Transverse colon (tissue), 4 donors: ENCODE measurements at regions not wholly inside any gene's neighbourhood (a gene's known extent, or its start where the extent isn't known, plus 50 kb on each side); places are given as distances from the start of the nearest gene placed in this dataset.

Experiments used
- DNase-seq: peaks from one replicate; pipeline ENCODE4 v3.0.0-alpha.2; 2019
- H3K27ac ChIP-seq, 4 donors: fragments of 200-600 bp; sonication (generic); 2 replicates each; pipeline ENCODE4 v1.5.1; 2016 to 2018; ENCODE audit warnings: inconsistent platforms in 4 of 4
- H3K27me3 ChIP-seq: fragments of 200-600 bp; sonication (generic); 2 replicates; pipeline ENCODE4 v1.5.1; 2017; ENCODE audit warnings: inconsistent platforms
- H3K36me3 ChIP-seq, 4 donors: fragments of 200-600 bp; sonication (generic); 2 replicates each; pipeline ENCODE4 v1.5.1; 2017 to 2019; ENCODE audit warnings: inconsistent platforms in 4 of 4
- H3K4me1 ChIP-seq, 4 donors: fragments of 200-600 bp; sonication (generic); 2 replicates each; pipeline ENCODE4 v1.5.1; 2017 to 2020; ENCODE audit warnings: inconsistent platforms in 4 of 4
- H3K4me3 ChIP-seq, 4 donors: fragments of 200-600 bp; sonication (generic); 1 replicate in 1 of 4; 2 replicates in 3 of 4; pipeline versions ENCODE4 v1.5.1 to v1.6.1; 2017 to 2019; ENCODE audit warnings: inconsistent platforms in 4 of 4
- H3K9me3 ChIP-seq, 2 donors: fragments of 200-600 bp; sonication (generic); 2 replicates each; pipeline ENCODE4 v1.5.1; 2017 to 2019; ENCODE audit warnings: inconsistent platforms in 2 of 2
- EP300 ChIP-seq: sonication (generic); formaldehyde crosslinking; IDR thresholded peaks from one replicate; pipeline ENCODE4 v1.6.1; 2017; ENCODE audit warnings: antibody characterized with exemption, low read depth
- POLR2A ChIP-seq: fragments of 450-650 bp; IDR thresholded peaks from one replicate; pipeline ENCODE4 v1.6.1; 2016; ENCODE audit warnings: antibody characterized with exemption, mild to moderate bottlenecking, moderate library complexity
- POLR2AphosphoS5 ChIP-seq, 3 donors: sonication (generic); formaldehyde crosslinking; IDR thresholded peaks; one replicate each; pipeline ENCODE4 v1.6.1; 2016; ENCODE audit warnings: antibody characterized with exemption in 3 of 3
- WGBS, 2 donors: methylation state at CpG; one replicate each; pipeline ENCODE4 v1.1.5; 2018; ENCODE audit warnings: low coverage in 1 of 2; 5-methylcytosine and 5-hydroxymethylcytosine counted together
- in situ Hi-C, 4 donors: fragments of 200-750 bp; cut with MboI; loops; one replicate each; pipeline versions ENCODE4 v1.15.0 to v1.15.1; 2017; ENCODE audit warnings: low sequenced_read_pairs in 3 of 4, low pct_ligation_motif_present in 1 of 4, low pct_unique_long_range_greater_than_20kb in 1 of 4
- intact Hi-C: fragments of 100-400 bp; cut with DNase I; formaldehyde crosslinking; loops from one replicate; pipeline ENCODE4 v1.15.1; 2023; ENCODE audit warnings: low total_unique reads
- TF ChIP-seq, protein P1 (sequence below), 5 experiments: fragments of 200-600 bp in 3 of 5; fragments of 450-650 bp in 2 of 5; sonication (generic) in 3 of 5; IDR thresholded peaks; 1 replicate in 2 of 5; 2 replicates in 3 of 5; pipeline ENCODE4 v1.5.1; 2016 to 2017; ENCODE audit warnings: antibody characterized with exemption in 5 of 5, inconsistent platforms in 3 of 5, mild to moderate bottlenecking in 2 of 5, moderate library complexity in 1 of 5

GRCh38 chr2:16134436-16135165 lies 194.3 kb downstream of the MYCN start:
- Histone ChIP-seq H3K4me3 (no peak overlapping the region), H3K36me3 (no peaks in the 10 kb centered on the region), H3K4me1 (no peaks in the 10 kb centered on the region), H3K27ac (no peak overlapping the region), H3K27me3 (no peaks in the 10 kb centered on the region), H3K9me3 (no peaks in the 10 kb centered on the region)
- WGBS, 2 donors, result 76 to 92% methylated on average over 3 to 9 of the region's 9 CpGs
- intact Hi-C loops (no loop called here), in situ Hi-C loops (no loop called here)
- DNase-seq, result no peak
- TF ChIP-seq POLR2A, result no peak
- TF ChIP-seq, protein P1, sequence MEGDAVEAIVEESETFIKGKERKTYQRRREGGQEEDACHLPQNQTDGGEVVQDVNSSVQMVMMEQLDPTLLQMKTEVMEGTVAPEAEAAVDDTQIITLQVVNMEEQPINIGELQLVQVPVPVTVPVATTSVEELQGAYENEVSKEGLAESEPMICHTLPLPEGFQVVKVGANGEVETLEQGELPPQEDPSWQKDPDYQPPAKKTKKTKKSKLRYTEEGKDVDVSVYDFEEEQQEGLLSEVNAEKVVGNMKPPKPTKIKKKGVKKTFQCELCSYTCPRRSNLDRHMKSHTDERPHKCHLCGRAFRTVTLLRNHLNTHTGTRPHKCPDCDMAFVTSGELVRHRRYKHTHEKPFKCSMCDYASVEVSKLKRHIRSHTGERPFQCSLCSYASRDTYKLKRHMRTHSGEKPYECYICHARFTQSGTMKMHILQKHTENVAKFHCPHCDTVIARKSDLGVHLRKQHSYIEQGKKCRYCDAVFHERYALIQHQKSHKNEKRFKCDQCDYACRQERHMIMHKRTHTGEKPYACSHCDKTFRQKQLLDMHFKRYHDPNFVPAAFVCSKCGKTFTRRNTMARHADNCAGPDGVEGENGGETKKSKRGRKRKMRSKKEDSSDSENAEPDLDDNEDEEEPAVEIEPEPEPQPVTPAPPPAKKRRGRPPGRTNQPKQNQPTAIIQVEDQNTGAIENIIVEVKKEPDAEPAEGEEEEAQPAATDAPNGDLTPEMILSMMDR (IDR thresholded peaks at IDR 0.05), result no peak
- no peak for TF ChIP-seq POLR2AphosphoS5 (IDR thresholded peaks at IDR 0.05)
- no peak for TF ChIP-seq EP300

GRCh38 chr2:16130906-16131400 lies 190.6 kb downstream of the MYCN start:
- in situ Hi-C loops, result no loop called here
- H3K27me3 ChIP-seq, result no peaks in the 10 kb centered on the region
- no peak overlapping the region for H3K4me3 ChIP-seq
- H3K4me1 ChIP-seq, result peaks cover 0 to 6% (median 6%) of the 10 kb centered on the region in 4 donors
- TF ChIP-seq EP300 (no peak), POLR2A (no peak), POLR2AphosphoS5 (IDR thresholded peaks at IDR 0.05) (no peak)
- TF ChIP-seq, protein P1 (IDR thresholded peaks at IDR 0.05), result no peak
- no peaks in the 10 kb centered on the region for H3K36me3 ChIP-seq
- no peak for DNase-seq
- no peaks in the 10 kb centered on the region for H3K9me3 ChIP-seq
- 76 to 88% methylated on average over 4 to 8 of the region's 8 CpGs for WGBS, 2 donors
- intact Hi-C loops, result no loop called here
- no peak overlapping the region for H3K27ac ChIP-seq

DNA sequence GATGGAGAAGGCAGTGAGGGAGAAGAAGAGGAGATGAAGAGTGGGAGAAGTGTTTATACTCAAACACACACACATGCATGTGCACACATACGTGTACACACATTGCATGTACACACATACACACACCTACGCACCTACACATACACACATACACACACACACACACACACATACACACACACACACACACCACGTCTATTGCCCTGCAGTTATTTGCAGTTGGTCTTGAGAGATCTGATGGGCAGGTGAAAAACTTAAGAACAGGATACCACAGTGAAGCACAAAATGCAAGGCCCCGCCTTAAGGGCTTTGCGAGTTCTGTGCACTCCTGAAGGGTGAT lies 190.2 kb downstream of the MYCN start:
- Histone ChIP-seq H3K27me3 (no peaks in the 10 kb centered on the region), H3K9me3 (no peaks in the 10 kb centered on the region), H3K4me1 (peaks cover 0 to 11% (median 10%) of the 10 kb centered on the region in 4 donors), H3K36me3 (no peaks in the 10 kb centered on the region), H3K4me3 (no peak overlapping the region), H3K27ac (no peak overlapping the region)
- TF ChIP-seq POLR2A (no peak), POLR2AphosphoS5 (IDR thresholded peaks at IDR 0.05) (no peak), EP300 (no peak)
- TF ChIP-seq, protein P1 (IDR thresholded peaks at IDR 0.05), result no peak
- 40 to 74% methylated on average over 1 to 5 of the region's 5 CpGs for WGBS, 2 donors
- intact Hi-C loops, result no loop called here
- in situ Hi-C loops, result no loop called here
- DNase-seq, result no peak

GRCh38 chr2:16129716-16130540 lies 189.6 kb downstream of the MYCN start:
- in situ Hi-C loops, result no loop called here
- DNase-seq, result no peak
- 63 to 90% methylated on average over 3 to 8 of the region's 8 CpGs for WGBS, 2 donors
- no peaks in the 10 kb centered on the region for H3K27me3 ChIP-seq
- H3K4me1 ChIP-seq, result peaks cover 0 to 17% (median 14%) of the 10 kb centered on the region in 4 donors
- no peak overlapping the region for H3K4me3 ChIP-seq
- H3K9me3 ChIP-seq, result no peaks in the 10 kb centered on the region
- H3K36me3 ChIP-seq, result no peaks in the 10 kb centered on the region
- H3K27ac ChIP-seq, result no peak overlapping the region
- no peak for TF ChIP-seq POLR2AphosphoS5 (IDR thresholded peaks at IDR 0.05)
- no peak for TF ChIP-seq POLR2A
- TF ChIP-seq EP300, result no peak
- TF ChIP-seq, protein P1 (IDR thresholded peaks at IDR 0.05), result no peak
- intact Hi-C loops, result no loop called here
